Bronchial epithelial cell (primary cell): ENCODE measurements at regions not wholly inside any gene's neighbourhood (a gene's known extent, or its start where the extent isn't known, plus 50 kb on each side); places are given as distances from the start of the nearest gene placed in this dataset.

Source experiments
- DNase-seq: peaks from one replicate; pipeline ENCODE4 v3.0.0-alpha.2; 2010; ENCODE audit warnings: low read depth
- FAIRE-seq: peaks from 2 replicates; lab custom pipeline; 2011; peaks lifted over from hg19 to GRCh38; lab: Jason Lieb, UNC
- H3K27me3 ChIP-seq: 2 replicates; pipeline ENCODE4 v1.5.1; 2011; ENCODE audit warnings: low read length; ENCODE audit not compliant: control insufficient read depth, insufficient read depth
- H3K36me3 ChIP-seq: 2 replicates; pipeline ENCODE4 v1.5.1; 2011; ENCODE audit warnings: low read length; ENCODE audit not compliant: control insufficient read depth, insufficient read depth
- H3K4me3 ChIP-seq: 2 replicates; pipeline ENCODE4 v1.5.1; 2011; ENCODE audit warnings: mild to moderate bottlenecking, low read depth, low read length, control low read depth
- CTCF ChIP-seq: IDR thresholded peaks from 2 replicates; pipeline ENCODE4 v1.5.1; 2011; ENCODE audit warnings: mild to moderate bottlenecking, moderate library complexity, low read length, control low read depth, inconsistent platforms; ENCODE audit not compliant: insufficient read depth, severe bottlenecking

GRCh38 chr3:72086042-72086742 is 301.2 kb upstream of the PROK2 start:
- no peak for FAIRE-seq
- no peak for TF ChIP-seq CTCF
- no peak for DNase-seq
- Histone ChIP-seq H3K27me3 (no peaks in the 10 kb centered on the region), H3K4me3 (no peak overlapping the region), H3K36me3 (no peaks in the 10 kb centered on the region)

- H3K4me3 ChIP-seq: no peak overlapping the region
- no peak for TF ChIP-seq CTCF
- no peaks in the 10 kb centered on the region for H3K36me3 ChIP-seq
- no peaks in the 10 kb centered on the region for H3K27me3 ChIP-seq
- DNase-seq (no peak), FAIRE-seq (no peak)
Observed at GRCh38 chr3:72085036-72085435, 300.1 kb upstream of the PROK2 start.

GRCh38 chr3:72082776-72083462 is 298.0 kb upstream of the PROK2 start:
- Histone ChIP-seq H3K27me3 (peaks cover 2% of the 10 kb centered on the region), H3K36me3 (no peaks in the 10 kb centered on the region), H3K4me3 (no peak overlapping the region)
- TF ChIP-seq CTCF: no peak
- DNase-seq (no peak), FAIRE-seq (no peak)

GRCh38 chr3:72082186-72082715 is 297.3 kb upstream of the PROK2 start:
- no peak for FAIRE-seq

GRCh38 chr3:72081471-72082185 is 296.7 kb upstream of the PROK2 start:
- Histone ChIP-seq H3K27me3 (peaks cover 2% of the 10 kb centered on the region), H3K36me3 (no peaks in the 10 kb centered on the region), H3K4me3 (no peak overlapping the region)
- no peak for DNase-seq
- TF ChIP-seq CTCF: no peak
- no peak for FAIRE-seq

More at GRCh38 chr3:72082186-72082715, 297.3 kb upstream of the PROK2 start:
- Histone ChIP-seq H3K4me3 (no peak overlapping the region), H3K36me3 (no peaks in the 10 kb centered on the region), H3K27me3 (peaks cover 2% of the 10 kb centered on the region)
- no peak for DNase-seq
- TF ChIP-seq CTCF: no peak
